ENCODE measurements at regions not wholly inside any gene's neighbourhood (a gene's known extent, or its start where the extent isn't known, plus 50 kb on each side); places are given as distances from the start of the nearest gene placed in this dataset.
"Not testable (repeated sequence)": the region's sequence is repeated elsewhere in the genome, so short reads cannot be mapped to it uniquely, and the experiment has no call there.

GRCh38 chr2:155485141-155485842, 786.8 kb downstream of the KCNJ3 start:
- Mint-ChIP-seq H3K4me3 (no peak overlapping the region), H3K27ac (no peak overlapping the region), H3K9me3 (no peaks in the 10 kb centered on the region), H3K27me3 (ENCODE audit: insufficient read depth) (no peaks in the 10 kb centered on the region), H3K4me1 (no peaks in the 10 kb centered on the region), H3K36me3 (ENCODE audit: low read depth) (no peaks in the 10 kb centered on the region)
- no peak overlapping the region for H3K9ac ChIP-seq (ENCODE audit: extremely low read depth, low read length, poor library complexity, severe bottlenecking)
- no peak for DNase-seq
- H3K9me3 ChIP-seq (ENCODE audit: control insufficient read depth, low read length): no peaks in the 10 kb centered on the region
- no peak for TF ChIP-seq CTCF (conservative IDR thresholded peaks at IDR 0.05)
- no peak overlapping the region for H3K4me3 ChIP-seq (ENCODE audit: low read length)
- H3K27me3 ChIP-seq (ENCODE audit: control insufficient read depth, insufficient read depth, low read length, poor library complexity, severe bottlenecking): no peaks in the 10 kb centered on the region
- H3K4me1 ChIP-seq (ENCODE audit: control insufficient read depth, insufficient read depth, low read length): no peaks in the 10 kb centered on the region
- 93 to 100% methylated on average over 2 to 3 of the region's 3 CpGs for WGBS, 2 experiments (ENCODE audit: insufficient coverage in 1 of 2, insufficient read length in 1 of 2)
- no peak overlapping the region for H3K27ac ChIP-seq (ENCODE audit: low read depth, low read length)
- no peaks in the 10 kb centered on the region for H3K36me3 ChIP-seq (ENCODE audit: control insufficient read depth, insufficient read depth, low read length)

- Mint-ChIP-seq H3K4me3 (no peak overlapping the region), H3K27ac (no peak overlapping the region), H3K36me3 (ENCODE audit: low read depth) (no peaks in the 10 kb centered on the region), H3K27me3 (ENCODE audit: insufficient read depth) (no peaks in the 10 kb centered on the region), H3K9me3 (peaks cover 2% of the 10 kb centered on the region), H3K4me1 (no peaks in the 10 kb centered on the region)
- Histone ChIP-seq H3K9me3 (ENCODE audit: control insufficient read depth, low read length) (no peaks in the 10 kb centered on the region), H3K4me1 (ENCODE audit: control insufficient read depth, insufficient read depth, low read length) (no peaks in the 10 kb centered on the region), H3K27ac (ENCODE audit: low read depth, low read length) (no peak overlapping the region), H3K9ac (ENCODE audit: extremely low read depth, low read length, poor library complexity, severe bottlenecking) (no peak overlapping the region), H3K36me3 (ENCODE audit: control insufficient read depth, insufficient read depth, low read length) (no peaks in the 10 kb centered on the region), H3K4me3 (ENCODE audit: low read length) (no peak overlapping the region), H3K27me3 (ENCODE audit: control insufficient read depth, insufficient read depth, low read length, poor library complexity, severe bottlenecking) (no peaks in the 10 kb centered on the region)
- DNase-seq: no peak
- TF ChIP-seq CTCF (conservative IDR thresholded peaks at IDR 0.05): no peak
Measured at GRCh38 chr2:155481141-155481540, 782.6 kb downstream of the KCNJ3 start.

GRCh38 chr2:155472018-155472417, 773.5 kb downstream of the KCNJ3 start:
- H3K4me1 Mint-ChIP-seq; H3K4me3 Mint-ChIP-seq; H3K36me3 ChIP-seq (ENCODE audit: control insufficient read depth, insufficient read depth, low read length); H3K4me1 ChIP-seq (ENCODE audit: control insufficient read depth, insufficient read depth, low read length); H3K27me3 Mint-ChIP-seq (ENCODE audit: insufficient read depth); H3K27ac ChIP-seq (ENCODE audit: low read depth, low read length); H3K27ac Mint-ChIP-seq; H3K9me3 ChIP-seq (ENCODE audit: control insufficient read depth, low read length); H3K9ac ChIP-seq (ENCODE audit: extremely low read depth, low read length, poor library complexity, severe bottlenecking); DNase-seq; H3K4me3 ChIP-seq (ENCODE audit: low read length); H3K27me3 ChIP-seq (ENCODE audit: control insufficient read depth, insufficient read depth, low read length, poor library complexity, severe bottlenecking); H3K36me3 Mint-ChIP-seq (ENCODE audit: low read depth): not testable (repeated sequence)
- 82 to 100% methylated on average over 6 to 13 of the region's 14 CpGs for WGBS, 2 experiments (ENCODE audit: insufficient coverage in 1 of 2, insufficient read length in 1 of 2)
- peaks cover 20% of the 10 kb centered on the region for H3K9me3 Mint-ChIP-seq

GRCh38 chr2:155456222-155456621, 757.7 kb downstream of the KCNJ3 start:
- no peak overlapping the region for H3K27ac ChIP-seq (ENCODE audit: low read depth, low read length)
- no peaks in the 10 kb centered on the region for H3K9me3 ChIP-seq (ENCODE audit: control insufficient read depth, low read length)
- H3K4me3 ChIP-seq (ENCODE audit: low read length): no peak overlapping the region
- no peaks in the 10 kb centered on the region for H3K4me1 ChIP-seq (ENCODE audit: control insufficient read depth, insufficient read depth, low read length)
- no peaks in the 10 kb centered on the region for H3K27me3 ChIP-seq (ENCODE audit: control insufficient read depth, insufficient read depth, low read length, poor library complexity, severe bottlenecking)
- TF ChIP-seq CTCF (conservative IDR thresholded peaks at IDR 0.05): no peak
- Mint-ChIP-seq H3K27me3 (ENCODE audit: insufficient read depth) (peaks cover 7% of the 10 kb centered on the region), H3K4me3 (no peak overlapping the region), H3K4me1 (peaks cover 3% of the 10 kb centered on the region), H3K9me3 (no peaks in the 10 kb centered on the region), H3K27ac (no peak overlapping the region), H3K36me3 (ENCODE audit: low read depth) (no peaks in the 10 kb centered on the region)
- 93 to 100% methylated on average over 1 of the region's 1 CpG for WGBS, 2 experiments (ENCODE audit: insufficient coverage in 1 of 2, insufficient read length in 1 of 2)
- no peaks in the 10 kb centered on the region for H3K36me3 ChIP-seq (ENCODE audit: control insufficient read depth, insufficient read depth, low read length)
- DNase-seq: peak; percentile 37
- no peak overlapping the region for H3K9ac ChIP-seq (ENCODE audit: extremely low read depth, low read length, poor library complexity, severe bottlenecking)

Data from endodermal cell (in vitro differentiated cells).